Activated T-cell treated with anti-CD3 and anti-CD28 coated beads, Interleukin-2, amount 50 U/mL, for 48 hours (primary cell): ENCODE measurements at regions not wholly inside any gene's neighbourhood (a gene's known extent, or its start where the extent isn't known, plus 50 kb on each side); places are given as distances from the start of the nearest gene placed in this dataset.
"Not testable (repeated sequence)": the region's sequence is repeated elsewhere in the genome, so short reads cannot be mapped to it uniquely, and the experiment has no call there.

Experiments
- DNase-seq, 2 experiments: peaks; one replicate each; pipeline ENCODE4 v3.0.0-alpha.2; 2020

DNA sequence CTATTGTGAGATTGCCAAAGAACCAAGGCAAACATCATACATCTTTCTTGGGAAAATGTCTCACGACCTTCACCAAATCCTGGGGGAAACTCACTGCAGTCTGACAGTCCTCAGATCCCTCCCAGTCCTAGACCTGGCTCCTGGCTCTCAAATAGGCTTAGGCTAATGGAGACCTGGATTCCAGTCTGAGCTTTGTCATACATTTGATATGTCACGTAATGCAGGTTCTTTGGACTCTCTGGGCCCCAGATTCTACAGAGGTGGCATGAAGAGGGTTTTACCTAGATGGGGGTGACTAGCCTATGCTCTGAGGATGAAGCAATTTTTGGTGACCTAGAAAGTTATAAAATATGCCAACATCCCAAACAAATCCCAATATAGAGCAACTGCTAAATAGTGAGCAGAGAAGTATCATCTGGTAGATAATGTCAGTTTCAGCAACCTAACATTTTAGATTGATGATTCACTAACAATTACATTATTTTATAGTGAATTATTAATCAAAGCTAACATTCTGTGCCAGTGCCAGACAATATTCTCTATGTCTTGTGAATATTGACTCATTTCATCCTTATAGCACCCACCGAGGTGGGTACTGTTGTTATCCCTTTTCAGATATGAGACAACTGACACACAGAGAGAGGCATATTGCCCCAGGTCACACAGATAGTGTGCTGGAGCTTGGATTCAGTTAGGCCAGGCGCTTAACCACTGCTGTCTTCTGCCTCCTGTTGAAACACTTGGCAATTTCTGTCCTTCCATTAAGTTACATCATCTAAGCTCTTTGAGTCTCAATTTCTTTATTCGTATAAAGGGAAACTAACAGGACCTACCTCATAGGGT, 195.4 kb upstream of the MAMLD1 start:
- no peak for DNase-seq

DNA sequence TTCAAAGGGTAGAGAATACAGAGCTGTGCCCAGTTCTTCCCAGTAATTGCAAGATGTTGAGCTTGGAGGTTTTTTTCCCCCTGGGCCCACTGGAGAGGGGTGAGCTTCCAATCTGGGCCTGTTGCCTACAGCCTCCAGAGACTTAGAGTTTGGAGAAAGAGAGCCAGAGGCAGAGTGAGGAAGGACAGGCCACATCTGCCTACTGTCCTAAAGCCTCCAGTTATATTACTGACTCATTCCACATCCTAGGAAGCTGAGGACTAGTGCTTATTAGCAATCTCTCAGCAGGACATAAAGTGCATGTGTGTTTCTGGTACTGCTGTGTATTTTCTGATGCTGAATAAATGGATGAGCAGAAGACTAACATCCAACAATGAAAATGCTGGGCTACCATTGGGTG, 181.0 kb upstream of the MAMLD1 start:
- no peak for DNase-seq

DNA sequence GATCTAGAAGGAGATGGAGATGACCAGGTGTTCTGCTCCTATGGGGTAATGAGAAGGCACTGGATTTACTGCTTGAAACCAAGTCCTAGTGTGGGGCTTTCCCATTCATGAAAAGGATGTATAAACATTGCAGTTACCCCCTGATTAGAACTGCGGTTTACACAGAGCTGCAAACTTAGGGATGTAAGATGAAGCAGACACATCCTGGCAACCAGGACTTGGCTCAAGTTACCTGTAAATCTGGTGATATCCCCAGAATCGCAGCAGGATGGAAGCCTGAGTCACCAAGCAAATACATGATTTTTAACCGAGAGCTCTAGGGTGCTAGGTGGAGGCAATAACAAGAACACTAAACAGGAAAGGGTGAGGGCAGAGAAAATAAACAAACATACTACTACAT, 178.6 kb upstream of the MAMLD1 start:
- no peak for DNase-seq

DNA sequence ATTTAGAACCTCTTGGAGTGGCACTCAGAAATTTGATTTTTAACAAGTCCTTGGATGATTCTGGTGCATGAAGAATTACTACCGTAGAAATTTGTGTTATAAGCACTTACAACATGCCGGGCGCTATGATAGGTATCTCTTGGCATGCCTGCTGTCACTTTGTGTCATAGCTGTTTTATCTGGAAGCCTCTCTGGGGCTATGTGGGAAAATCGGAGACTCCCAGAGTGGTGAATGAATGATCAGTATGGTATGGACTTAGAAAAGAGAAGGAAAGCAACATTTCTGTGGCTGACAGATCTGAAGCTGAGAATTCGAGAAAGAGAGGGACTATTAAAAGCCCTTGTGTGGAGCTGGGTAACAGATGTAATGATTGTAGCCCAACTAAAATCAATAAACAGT, 177.4 kb upstream of the MAMLD1 start:
- DNase-seq: no peak

DNA sequence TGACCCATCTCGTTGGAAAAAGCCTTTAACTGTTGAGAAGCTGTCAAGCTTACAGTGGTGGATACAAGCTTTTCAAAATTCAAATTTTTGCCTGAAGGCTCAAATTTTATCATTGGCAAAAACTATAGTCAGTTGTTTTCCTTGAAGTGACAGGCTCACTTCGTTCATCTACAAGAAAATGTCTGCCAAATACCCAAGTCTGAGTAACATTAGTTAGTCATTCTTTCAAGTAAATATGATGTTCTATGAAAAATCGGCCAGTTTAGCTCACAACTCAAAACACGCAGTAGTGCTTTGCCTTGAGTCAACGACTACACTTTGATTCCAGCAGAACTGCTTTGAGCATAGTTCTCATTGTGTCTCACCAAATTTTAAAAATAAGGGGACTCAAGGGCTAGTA, 170.3 kb upstream of the MAMLD1 start:
- DNase-seq: no peak

DNA sequence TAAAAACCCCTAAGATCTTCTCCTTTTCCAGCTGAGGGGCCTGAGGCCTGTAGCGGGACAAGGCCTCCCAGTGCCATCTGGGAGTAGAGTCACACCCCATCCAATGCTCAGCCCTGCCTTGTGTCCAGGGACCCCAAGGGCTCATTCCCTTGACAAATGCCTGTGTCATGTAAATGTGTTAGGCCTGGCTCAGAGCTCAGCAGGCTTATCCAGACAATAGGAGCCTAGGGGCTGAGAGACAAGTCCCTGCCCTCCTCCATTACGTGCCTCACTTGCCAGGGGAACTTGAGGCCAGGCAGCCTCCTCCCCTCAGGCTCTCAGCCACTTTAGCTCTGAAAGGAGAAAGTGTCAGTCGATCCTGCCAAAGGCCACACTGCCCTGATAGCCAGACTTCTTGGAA, 166.8 kb upstream of the MAMLD1 start:
- DNase-seq: no peak

DNA sequence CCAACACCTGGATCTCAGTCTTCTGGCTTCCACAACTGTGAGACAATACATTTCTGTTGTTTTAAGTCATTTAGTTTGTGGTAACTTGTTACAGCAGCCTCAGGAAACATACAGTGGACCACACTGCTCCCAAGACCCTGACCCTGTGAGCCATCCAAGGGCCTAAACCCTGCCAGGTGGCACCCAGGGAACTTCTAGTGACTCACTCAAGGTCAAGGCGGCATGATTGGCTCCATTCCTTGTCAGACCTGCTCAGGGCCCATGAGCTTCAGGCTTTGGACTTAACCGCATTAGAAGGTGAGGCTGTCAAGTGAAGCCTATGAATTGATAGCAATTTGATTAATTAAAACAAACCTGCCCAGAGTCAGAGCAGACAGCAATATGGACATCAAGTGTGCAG, 165.7 kb upstream of the MAMLD1 start:
- DNase-seq: no peak

DNA sequence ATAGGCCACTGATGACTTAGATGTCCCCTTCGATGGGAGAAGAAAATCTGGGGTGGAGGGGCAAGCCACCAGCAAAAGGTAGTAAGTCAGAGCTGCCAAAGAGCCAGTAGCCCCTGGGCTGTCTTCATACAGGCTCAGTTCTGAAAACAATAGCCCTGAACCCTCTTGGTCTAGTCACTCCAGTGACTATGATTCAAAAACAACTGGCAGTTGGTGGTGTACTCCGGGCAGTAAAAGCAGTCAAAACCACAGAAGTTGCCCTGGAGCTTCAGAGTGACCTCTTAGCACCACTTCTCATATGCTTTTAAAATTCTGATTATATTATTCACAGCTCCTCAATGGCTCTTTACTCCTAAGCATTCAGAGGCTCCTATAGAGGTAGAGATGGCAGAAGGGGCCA, 164.3 kb upstream of the MAMLD1 start:
- DNase-seq: no peak

DNA sequence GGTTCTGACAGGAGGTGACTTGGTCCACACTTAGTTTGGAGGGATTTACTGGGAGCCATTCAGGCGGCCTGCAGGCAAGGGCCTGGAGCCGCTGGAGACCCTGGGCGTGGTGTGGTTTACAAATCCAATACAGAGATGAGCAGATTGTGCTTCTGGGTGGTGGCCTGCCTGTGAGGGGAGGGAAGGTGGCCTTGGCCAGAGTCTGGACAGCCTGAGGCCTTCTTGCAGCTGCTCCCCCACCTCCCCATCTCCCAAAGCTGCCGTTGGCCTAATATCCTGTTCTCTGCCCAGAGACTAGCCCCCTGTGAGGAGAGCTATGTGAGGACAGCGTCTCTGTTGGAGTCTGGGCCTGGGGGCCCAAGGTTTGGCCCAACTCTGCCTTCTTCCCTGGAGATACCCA, 163.9 kb upstream of the MAMLD1 start:
- DNase-seq: no peak

DNA sequence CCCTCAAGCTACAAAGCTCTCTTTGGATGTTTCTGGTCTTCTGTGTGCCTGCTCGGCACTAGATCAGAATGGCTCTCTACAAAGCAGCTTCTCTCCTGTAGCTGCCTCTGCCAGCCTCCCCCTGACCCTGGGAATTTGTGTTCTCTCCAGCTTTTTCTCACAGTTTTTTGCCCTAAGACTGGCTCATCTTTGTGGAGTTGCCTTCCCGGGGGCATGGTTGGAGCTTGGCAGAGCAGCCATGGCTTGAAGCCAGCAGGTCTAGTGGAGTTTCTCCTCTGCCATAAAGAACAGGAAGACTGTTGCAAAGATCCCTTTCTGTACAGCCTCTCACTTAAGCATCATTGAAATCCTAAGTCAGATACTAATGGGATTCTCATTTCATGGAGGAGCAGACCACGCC, 163.3 kb upstream of the MAMLD1 start:
- DNase-seq: no peak

DNA sequence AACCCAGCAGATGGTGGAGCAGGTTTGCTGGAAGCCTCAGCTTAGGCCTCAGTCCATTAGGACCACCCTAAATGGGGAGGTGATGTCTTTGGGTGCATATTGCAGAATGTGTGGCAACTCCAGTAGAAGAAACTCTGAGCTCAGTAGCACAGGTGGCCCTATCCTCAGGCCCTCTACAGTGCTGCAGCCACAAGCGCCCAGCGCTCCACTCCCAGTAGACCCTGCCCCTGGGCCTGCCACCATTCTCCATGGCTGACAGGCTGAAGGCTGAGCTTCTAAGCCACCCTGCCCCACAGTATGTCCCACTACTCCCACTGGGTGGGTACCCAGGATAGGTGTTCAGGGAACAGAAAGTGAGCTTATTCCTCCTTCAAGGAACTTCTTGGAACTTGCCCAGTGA, 162.8 kb upstream of the MAMLD1 start:
- no peak for DNase-seq

DNA sequence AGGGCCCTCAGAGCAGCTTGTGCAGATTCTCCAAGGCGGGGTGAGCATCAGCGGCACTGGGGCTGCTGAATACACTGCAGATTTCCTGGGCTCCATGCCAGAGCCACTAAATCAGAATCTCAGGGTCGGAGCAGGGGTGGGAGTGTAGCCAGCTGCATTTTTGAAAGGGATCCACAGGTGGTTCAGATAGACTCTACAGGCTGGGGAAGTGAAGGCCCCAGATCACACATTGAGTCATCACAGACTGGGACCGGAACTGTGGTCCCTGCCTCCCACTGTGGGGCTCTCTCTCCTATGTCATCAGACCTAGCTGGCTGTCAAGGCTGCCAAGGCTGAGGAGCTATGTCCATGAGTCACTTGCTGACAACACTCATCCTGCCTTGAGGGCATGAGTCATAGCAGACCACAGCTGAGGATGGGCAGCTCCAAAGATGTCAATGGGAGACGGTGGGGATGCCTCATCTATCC, 162.3 kb upstream of the MAMLD1 start:
- DNase-seq: peak; percentile 66 to 77

DNA sequence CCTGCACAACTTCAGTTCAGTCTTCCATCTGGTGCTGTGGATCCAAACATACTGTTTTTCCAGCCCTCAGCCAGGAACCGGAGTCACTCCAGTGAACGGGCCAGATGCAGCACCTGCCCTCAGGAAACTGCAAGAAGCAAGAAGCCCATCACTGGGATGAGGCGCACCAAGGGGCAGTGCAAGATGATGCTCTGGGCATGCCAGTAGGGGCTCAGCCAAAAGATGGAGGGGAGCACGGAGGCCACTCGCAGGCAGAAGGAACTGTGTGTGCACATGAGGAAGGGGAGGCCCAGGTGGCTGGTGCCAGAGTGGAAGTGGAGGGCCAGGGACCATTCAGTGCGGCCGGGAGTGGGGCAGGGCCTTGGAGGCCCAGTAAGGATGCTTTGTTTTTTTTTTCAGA, 161.7 kb upstream of the MAMLD1 start:
- no peak for DNase-seq

DNA sequence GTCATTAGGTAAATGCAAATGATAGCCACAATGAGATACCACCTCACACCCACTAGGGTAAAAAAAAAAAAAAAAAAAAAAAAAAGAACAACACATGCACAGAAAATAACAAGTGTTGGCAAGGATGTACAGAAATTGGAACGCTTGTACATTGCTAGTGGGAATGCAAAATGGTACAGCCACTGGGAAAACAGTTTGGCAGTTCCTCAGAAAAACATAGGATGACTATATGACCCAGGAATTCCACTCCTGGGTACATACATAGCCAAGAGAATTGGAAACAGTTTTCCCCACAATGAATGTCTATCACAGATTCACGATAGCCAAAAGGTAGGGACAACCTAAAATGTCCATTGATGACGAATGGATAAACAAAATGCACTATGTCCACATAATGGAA, 161.3 kb upstream of the MAMLD1 start:
- no peak for DNase-seq

DNA sequence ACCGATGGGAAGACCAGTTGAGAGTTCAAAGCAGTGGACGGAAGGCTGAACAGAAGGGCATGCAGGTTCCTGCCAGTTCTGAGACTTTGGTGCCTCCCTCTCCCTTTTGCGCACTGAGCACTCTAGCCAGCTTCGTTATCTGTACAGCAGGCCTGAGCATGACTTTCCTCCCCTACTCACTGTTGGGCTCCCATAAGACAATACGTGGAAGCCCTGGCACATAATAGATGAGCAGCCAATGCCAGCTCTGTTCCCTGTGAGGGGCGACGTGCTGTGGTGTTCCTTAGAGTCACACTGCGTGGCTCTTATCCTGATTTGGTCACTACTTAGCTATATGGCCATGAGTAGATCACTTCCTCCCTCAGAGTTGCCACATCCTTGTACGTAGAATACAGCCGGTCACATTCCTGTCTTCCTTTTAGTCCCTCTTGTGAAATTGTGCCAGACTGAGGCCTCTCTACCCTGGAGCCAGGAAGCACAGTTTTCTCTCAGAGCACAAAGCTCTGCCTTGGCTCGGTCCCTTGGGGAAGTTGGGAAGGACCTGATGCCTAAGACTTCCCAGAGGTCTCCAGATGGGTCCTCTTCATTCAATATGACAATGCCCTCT, 160.4 kb upstream of the MAMLD1 start:
- no peak for DNase-seq

DNA sequence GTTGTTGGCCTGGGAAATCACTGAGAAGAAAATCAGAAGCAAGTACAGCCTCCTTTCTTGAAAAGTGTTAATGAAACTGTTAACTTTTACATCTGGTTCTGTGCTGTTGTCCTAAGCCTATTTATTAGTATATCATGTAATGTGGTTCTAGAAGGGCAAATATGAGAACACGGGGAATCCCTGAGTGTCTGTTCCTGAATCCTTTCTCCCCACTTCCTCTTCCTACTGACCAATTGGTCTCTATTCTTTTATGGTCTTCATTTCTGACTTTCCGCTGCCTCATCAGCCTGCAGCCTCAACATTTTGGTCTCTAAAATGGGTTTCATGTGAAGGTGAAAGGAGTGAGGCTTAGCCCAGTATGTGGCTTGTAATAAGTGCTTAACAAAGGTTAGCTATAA, 159.9 kb upstream of the MAMLD1 start:
- DNase-seq: no peak

DNA sequence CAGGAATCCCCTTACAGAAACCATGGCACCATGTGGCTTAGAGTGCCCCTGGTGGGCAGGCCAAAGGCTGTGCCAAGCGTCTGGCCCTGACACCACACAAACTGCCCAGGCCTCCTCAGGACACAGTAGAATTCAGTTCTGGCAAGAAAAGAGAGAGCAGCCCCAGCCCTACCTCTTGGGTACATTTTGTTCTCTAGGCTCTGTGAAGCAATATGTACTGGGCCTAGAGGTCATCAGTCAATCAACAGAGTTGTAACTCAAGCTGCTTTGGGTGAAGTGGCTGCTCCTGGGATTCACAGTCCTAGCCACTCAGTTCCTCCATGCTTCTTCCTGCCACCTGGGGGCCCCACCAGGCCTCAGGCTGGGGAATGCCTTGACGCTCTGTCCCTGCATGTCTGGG, 158.1 kb upstream of the MAMLD1 start:
- DNase-seq: no peak

DNA sequence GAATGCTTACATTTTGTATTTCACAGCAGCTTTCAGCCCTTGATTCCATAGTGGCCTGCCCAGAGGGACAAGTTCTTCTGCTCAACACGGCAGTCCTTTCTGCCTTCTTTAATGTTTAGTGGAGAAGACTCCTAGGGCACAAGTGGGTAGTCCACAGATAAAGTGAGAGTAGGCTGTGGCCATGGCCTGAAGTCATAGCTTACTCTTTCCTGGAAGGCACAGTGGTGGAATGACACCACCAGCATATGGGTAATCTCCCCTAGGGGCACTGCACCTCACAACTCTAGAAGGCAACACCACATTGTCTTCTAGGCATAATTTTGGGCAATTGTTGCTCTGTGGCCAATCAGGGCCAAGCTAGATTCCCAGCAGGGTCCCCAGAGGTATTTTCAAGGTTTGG, 155.4 kb upstream of the MAMLD1 start:
- no peak for DNase-seq

DNA sequence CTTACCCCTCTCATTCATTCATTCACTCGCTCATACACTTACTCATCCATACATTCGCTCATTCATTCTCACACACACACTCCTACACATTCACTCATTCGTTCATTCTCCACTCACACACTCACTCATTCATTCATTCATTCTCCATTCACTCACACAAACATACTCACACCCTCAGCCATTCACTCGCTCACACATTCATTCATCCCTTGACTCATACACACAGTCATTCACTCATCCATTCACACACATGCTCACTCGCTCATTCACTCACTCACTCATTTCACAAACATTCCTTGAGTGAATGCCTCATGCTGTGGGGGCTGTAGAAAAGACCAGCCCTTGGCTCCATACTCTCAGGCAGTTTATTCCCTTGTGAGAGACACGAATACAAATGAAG, 151.1 kb upstream of the MAMLD1 start:
- DNase-seq: no peak

DNA sequence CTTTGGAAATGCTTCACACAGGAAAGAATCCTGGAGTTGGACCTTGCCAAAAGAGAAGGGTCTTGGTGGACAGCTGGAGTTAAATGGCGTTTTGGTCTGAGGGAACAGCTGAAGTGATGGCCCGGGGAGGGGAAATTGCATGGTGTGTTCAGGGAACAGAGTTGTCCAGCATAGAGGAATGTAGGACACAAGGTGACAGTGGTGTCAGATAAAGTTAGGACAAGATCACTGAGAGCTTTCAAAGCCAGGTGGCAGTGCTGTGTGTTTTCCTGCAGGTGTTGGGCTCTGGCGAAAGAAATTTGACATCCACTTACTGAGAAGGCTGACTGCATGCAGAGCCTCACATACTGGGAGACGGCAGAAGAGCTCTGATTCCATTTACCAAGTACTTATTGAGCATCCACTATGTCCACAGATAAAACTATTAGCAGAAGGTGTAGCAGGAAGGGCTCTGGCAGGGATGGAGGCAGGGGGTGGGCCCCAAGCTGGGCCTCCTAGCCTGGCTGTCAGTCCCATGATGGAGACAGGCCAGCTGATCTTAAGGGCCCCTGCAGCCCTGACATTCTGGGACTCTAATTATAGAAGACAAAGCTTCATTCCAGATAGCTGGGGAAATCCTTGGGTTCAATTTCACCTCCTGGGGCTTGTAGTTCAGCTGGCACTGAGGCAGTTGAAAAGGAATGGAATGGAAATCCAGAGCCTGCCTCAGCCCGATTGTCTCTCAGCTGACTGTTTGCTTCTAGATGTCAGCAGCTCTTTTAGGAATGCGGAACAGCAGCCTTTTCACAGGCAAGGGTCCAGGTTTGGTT, 150.2 kb upstream of the MAMLD1 start:
- DNase-seq: no peak

DNA sequence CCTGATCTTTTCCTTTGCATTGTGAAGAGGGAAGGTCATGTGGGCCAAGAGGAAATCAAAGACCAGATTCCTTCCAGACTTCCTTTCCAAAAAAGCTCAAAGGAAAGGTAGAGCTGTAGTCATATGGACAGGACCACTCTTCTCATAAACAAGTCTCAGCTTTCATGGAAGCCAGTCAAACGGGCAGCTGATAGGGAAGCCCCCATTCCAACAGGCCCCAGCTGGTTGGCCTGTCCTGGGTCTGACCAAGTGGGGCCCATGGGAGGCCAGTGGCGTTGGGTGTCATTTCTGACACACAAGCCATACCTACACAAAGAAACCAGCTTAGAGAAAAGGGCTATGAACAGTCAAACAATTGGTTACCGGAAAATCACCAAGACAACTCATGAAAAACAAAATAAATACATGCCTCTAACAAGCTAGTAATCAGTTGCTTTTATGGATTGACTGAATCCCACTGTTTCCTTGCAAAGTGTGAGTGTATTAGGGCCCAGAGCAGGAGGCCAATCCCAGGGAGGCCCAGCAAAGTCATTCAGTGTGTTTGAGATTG, 149.6 kb upstream of the MAMLD1 start:
- DNase-seq: no peak

DNA sequence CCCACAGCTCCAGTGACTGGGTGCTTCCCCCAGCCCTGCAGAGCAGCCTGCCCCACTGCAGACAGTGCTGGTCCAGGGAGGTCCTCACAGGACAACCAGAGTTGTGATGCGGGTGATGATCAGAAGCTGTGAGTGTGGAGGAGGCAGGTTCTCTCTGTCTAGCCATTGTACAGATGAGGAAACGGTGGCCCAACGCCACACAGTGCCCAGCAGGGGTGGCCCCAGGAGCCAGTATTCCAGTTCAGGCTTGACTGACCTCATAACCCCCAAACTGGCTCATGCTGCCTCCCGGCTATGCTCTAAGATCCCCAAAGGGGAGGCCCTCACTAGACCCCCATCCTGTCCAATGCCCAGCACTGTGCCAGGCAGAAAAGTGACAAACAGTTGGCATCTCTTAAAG, 147.1 kb upstream of the MAMLD1 start:
- DNase-seq: not testable (repeated sequence)

DNA sequence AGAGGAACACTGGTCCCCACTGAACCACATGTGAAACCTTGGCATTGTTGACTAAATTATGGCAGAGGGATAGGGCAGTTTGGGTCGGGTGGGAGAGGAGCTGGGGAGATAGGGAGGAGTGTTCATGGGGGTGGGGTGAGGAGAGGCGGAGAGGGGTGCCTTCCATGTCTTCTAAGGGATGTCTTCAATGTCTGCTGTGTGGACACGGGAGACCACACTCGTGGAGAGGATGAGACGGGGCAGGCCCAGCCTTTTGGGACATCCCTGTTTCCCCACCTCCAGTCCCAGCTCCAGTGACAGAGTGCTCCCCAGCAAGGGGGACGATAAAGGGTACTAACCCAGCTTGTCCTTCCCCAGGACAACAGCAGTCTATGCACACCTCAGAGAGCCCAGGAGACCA, 146.4 kb upstream of the MAMLD1 start:
- no peak for DNase-seq

DNA sequence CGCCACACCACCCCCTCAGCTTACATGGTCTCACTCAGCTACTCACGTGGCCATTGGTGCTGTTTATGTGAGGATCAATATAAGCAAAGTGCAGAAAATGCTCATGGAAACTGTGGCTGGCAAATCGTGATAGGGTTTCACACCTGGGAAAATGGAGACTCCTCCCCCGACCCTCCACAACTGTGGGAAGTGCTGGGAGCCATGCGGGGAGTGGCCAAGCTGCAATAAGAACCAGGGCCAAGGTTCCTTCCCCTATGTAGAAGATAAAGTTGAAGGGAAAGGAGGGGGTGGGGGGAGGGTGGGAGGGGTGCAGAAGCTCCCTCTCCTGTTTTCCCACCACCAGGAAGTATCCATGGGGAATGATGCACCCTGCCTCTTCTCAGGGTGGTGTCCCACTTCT, 145.5 kb upstream of the MAMLD1 start:
- no peak for DNase-seq
